ENCODE measurements at regions not wholly inside any gene's neighbourhood (a gene's known extent, or its start where the extent isn't known, plus 50 kb on each side); places are given as distances from the start of the nearest gene placed in this dataset.

- H2AK9ac ChIP-seq (replicated peaks; ENCODE audit: low read depth, low read length, poor library complexity): no peak overlapping the region
- H3K23ac ChIP-seq (ENCODE audit: low read depth, low read length): no peak overlapping the region
- H3K36me3 ChIP-seq (ENCODE audit: control insufficient read depth, insufficient read depth, low read length): no peaks in the 10 kb centered on the region
- POLR2A ChIA-PET (ENCODE audit: unreplicated experiment): no interaction called here
- no peak overlapping the region for H2AK5ac ChIP-seq (ENCODE audit: low read depth, low read length)
- no peak overlapping the region for H4K5ac ChIP-seq (ENCODE audit: low read depth, low read length)
- no peaks in the 10 kb centered on the region; the same call in 1 of the 2 replicates for H3K27me3 ChIP-seq (ENCODE audit: control insufficient read depth, insufficient read depth, low read length)
- no peak overlapping the region for H3K9ac ChIP-seq (ENCODE audit: low read depth, low read length)
- H3K4me3 ChIP-seq (ENCODE audit: insufficient read depth, low read depth, low read length): no peak overlapping the region
- H2BK120ac ChIP-seq (ENCODE audit: low read depth, low read length): no peak overlapping the region
- no peaks in the 10 kb centered on the region for H3K4me1 ChIP-seq (ENCODE audit: control insufficient read depth, insufficient read depth, low read length)
- no peaks in the 10 kb centered on the region for H3K9me3 ChIP-seq (ENCODE audit: control insufficient read depth, insufficient read depth, low read length)
- CTCF ChIA-PET: no interaction called here
- no TSS peak for BruUV-seq (replicated peaks)
- no peak overlapping the region for H2BK20ac ChIP-seq (ENCODE audit: low read depth, low read length)
- H3K4ac ChIP-seq (ENCODE audit: low read depth, low read length): no peak overlapping the region
- dilution Hi-C loops (cut with HindIII; ENCODE audit: low sequenced_read_pairs, unreplicated experiment): no loop called here
- intact Hi-C loops (cut with micrococcal nuclease): no loop called here
- H3K27ac ChIP-seq (ENCODE audit: insufficient read depth, low read length): no peak overlapping the region
- H4K20me1 ChIP-seq (ENCODE audit: insufficient read depth, low read length): no peaks in the 10 kb centered on the region
- in situ Hi-C loops (cut with MboI; ENCODE audit: low sequenced_read_pairs): no loop called here
- H4K8ac ChIP-seq (ENCODE audit: low read depth in 2 of 2, low read length in 2 of 2): no peak overlapping the region
- no peak overlapping the region for H3K14ac ChIP-seq (replicated peaks; ENCODE audit: low read depth, low read length)
- ATAC-seq (ENCODE audit: low read depth) (no peak), DNase-seq (no peak)
- H3K18ac ChIP-seq (ENCODE audit: low read depth, low read length): no peak overlapping the region
- H2BK5ac ChIP-seq (ENCODE audit: low read depth, low read length, poor library complexity, severe bottlenecking): no peak overlapping the region
- TF ChIP-seq POLR2A (IDR thresholded peaks at IDR 0.05; ENCODE audit: low read depth, low read length) (no peak), SMC3 (IDR thresholded peaks at IDR 0.05; ENCODE audit: low read depth, low read length) (no peak), FOS (IDR thresholded peaks at IDR 0.05; ENCODE audit: low read depth, low read length) (no peak), RFX5 (IDR thresholded peaks at IDR 0.05; ENCODE audit: low read depth, low read length) (no peak), RCOR1 (IDR thresholded peaks at IDR 0.05; ENCODE audit: insufficient replicate concordance, low read length) (no peak), CEBPB (IDR thresholded peaks at IDR 0.05; ENCODE audit: low read depth, low read length) (no peak), MXI1 (IDR thresholded peaks at IDR 0.05; ENCODE audit: borderline replicate concordance, low read depth, low read length) (no peak), BHLHE40 (IDR thresholded peaks at IDR 0.05; ENCODE audit: low read depth, low read length) (no peak)
- no peak overlapping the region for H3K4me2 ChIP-seq (ENCODE audit: low read depth, low read length)
- WGBS, 2 experiments (ENCODE audit: extremely low coverage in 2 of 2, insufficient read length in 1 of 2): no CpG with 5 or more reads among the region's 4 CpGs
- H3K79me1 ChIP-seq (ENCODE audit: low read depth in 1 of 2, low read length in 2 of 2): no peaks in the 10 kb centered on the region
- no peak overlapping the region for H2BK15ac ChIP-seq (ENCODE audit: low read depth, low read length)
- no peaks in the 10 kb centered on the region for H3K9me1 ChIP-seq (ENCODE audit: insufficient read depth, low read length)
- H4K91ac ChIP-seq (ENCODE audit: insufficient read depth, low read depth, low read length): no peak overlapping the region
- H2AFZ ChIP-seq (replicated peaks; ENCODE audit: low read length, poor library complexity): no peak overlapping the region
- H3K56ac ChIP-seq (ENCODE audit: extremely low read depth, insufficient read depth, low read length): no peak overlapping the region
Observed at GRCh38 chr1:157292809-157293564, 154.8 kb upstream of the ETV3 start.
